HG03342 (cell line): ENCODE measurements at regions not wholly inside any gene's neighbourhood (a gene's known extent, or its start where the extent isn't known, plus 50 kb on each side); places are given as distances from the start of the nearest gene placed in this dataset.
"Not testable (repeated sequence)": the region's sequence is repeated elsewhere in the genome, so short reads cannot be mapped to it uniquely, and the experiment has no call there.

Experiments used
- ATAC-seq: cut with Tn5 transposase; IDR thresholded peaks from one replicate; pipeline ENCODE4 v1.9.1; 2021; ENCODE audit warnings: mild to moderate bottlenecking, moderate library complexity; ENCODE audit not compliant: unreplicated experiment

GRCh38 chr3:84666468-84666867 is 292.3 kb upstream of the CADM2 start:
- no peak for ATAC-seq

DNA sequence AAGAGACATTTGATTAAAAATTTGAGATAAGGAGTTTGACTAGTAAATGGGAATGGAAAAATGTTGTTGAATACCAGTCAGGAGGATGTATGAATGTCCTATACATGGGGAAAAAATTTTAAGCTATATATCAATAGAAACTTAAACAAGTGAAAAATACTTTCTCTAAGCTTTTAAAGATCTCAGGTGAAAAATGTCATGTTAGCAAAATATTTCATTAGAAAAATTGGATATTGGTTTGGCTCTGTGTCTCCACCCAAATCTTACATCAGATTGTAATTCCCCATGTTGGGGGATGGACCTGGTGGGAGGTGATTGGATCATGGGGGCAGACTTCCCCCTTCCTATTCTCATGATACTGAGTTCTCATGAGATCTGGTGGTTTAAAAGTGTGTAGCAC is 279.6 kb upstream of the CADM2 start:
- ATAC-seq = no peak

DNA sequence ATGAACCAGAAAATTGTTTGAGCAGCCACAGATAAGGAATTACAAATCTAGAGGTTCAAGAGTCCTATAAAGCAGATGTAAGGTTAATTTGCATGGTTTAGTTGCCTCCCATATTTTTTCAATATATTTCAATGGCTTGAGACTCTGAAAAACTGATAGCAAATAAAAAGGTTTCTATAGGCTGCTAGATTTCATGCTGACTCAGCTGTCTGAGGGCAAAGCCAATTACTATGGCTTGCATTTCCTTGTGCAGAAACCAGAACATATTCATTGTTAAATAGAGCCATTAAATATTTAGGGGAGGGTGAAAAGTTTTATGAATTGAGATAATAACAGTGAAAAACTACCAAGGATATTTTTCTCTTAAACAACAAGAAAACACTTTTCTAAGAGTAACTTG is 278.1 kb upstream of the CADM2 start:
- no peak for ATAC-seq

- no peak for ATAC-seq
Measured at GRCh38 chr3:84683493-84683892, 275.3 kb upstream of the CADM2 start.

GRCh38 chr3:84685467-84685866 is 273.3 kb upstream of the CADM2 start:
- ATAC-seq = no peak

- no peak for ATAC-seq
Measured at GRCh38 chr3:84692261-84692660, 266.5 kb upstream of the CADM2 start.

- ATAC-seq = not testable (repeated sequence)
Measured at GRCh38 chr3:84710288-84710687, 248.5 kb upstream of the CADM2 start.

DNA sequence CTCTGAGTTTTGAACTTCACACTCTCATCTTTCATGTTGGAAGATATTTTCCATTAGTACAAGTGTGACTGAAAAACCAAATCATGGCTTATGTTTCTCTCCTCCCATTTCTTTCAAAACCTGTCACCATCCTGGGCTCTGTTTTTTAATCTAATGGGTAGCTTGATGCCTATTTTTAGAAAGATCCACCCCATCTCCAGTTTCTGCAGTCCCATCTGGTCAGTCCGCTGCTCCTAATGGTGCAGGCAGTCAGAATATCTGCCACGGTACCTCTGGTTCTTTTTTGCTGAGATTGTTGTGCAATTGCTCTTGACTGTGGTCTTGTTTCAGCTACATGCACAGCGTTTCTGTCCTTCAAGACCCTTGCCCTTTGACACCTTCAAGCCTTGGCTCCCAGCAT is 240.9 kb upstream of the CADM2 start:
- no peak for ATAC-seq

DNA sequence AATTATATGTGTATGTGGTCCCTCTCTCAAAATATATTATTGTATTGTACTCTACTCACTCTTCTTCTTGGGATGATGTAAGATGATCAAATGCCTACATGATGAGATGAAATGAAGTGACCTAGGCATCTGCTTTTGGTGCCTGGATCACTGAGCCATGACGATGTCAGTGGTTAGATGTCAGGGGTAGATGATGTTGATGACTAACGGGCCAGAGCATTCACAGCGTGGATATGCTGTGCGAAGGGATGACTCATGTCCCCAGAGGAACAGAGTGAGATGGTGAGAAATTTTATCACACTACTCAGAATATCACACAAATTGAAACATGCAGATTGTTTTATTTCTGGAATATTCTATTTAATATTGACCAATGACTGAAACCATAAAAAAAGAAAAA is 233.9 kb upstream of the CADM2 start:
- ATAC-seq = no peak

DNA sequence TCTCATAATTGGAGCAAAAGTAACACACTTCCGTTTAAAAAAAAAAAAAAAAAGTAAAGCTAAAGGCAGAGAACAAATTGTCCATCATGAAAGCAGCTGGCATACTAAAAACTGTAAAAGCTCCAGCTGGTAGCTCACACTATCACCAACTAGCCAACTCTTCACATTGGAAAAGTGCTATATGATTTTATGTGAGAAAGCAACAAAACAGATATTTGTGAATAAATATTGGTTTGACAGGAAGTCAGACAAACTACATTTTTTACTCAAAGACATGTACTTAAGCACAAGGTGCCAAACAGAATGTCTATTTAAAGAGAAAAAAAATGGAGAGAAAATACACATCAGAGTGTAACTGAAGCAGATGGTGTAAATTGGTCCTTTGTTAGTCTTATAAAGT is 231.2 kb upstream of the CADM2 start:
- no peak for ATAC-seq

- ATAC-seq = not testable (repeated sequence)
Measured at GRCh38 chr3:84734731-84735130, 224.1 kb upstream of the CADM2 start.

DNA sequence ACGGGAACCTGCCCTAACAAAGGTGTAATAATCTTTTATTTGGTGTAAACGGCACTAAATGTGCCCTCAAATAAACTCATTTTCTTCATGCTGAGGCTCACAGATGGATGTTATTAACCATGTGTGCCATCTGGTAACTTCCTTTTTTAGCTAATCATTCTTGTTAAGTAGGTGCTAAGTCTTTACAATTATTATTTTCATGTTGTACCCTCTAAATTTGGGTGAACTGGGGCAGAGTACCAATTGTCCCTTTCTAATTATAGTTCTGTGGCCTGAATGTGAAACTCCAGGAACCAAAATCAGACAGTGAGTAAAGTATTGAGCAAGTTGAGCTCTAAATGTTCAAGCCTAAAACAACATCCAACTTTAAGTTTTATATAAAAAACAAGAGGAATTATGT is 220.7 kb upstream of the CADM2 start:
- no peak for ATAC-seq

- no peak for ATAC-seq
Measured at GRCh38 chr3:84742915-84743425, 215.8 kb upstream of the CADM2 start.

DNA sequence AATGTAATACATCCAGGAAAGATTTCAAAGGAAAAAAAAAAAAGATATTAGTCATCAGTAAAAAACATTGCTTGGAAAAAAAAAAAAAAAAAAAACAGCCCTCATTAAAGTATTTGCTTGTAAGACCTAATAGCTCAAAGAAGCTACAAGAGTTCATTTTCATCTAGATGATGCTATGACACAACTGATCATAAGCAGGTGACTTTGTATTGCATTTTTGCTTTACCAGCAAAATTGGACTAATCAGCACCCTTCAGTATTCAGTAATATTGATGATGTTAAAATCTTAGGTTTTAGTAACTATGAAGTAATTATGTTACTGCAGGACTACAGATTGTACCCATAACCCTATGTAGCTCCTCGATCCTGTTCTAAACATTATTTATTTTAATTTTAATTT is 214.7 kb upstream of the CADM2 start:
- ATAC-seq = no peak

DNA sequence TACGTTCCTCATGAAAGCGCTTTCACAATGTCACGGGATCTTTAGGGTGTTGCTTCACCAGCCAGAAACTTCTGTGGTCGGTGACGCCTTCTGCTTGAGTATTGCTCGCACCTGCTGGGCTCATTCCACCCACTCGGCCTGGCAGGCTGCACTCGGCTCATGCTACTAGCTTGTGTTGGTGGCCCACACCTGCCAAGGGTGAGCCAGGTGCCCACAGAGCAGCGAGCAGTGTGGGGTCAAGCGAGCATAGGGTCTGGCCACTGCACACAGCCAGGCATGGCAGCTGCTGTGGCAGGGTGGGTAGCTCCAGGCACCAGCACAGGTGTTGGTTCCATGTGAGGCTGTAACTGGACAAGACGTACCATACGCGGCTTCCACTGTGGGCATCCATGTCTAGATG is 202.9 kb upstream of the CADM2 start:
- no peak for ATAC-seq

DNA sequence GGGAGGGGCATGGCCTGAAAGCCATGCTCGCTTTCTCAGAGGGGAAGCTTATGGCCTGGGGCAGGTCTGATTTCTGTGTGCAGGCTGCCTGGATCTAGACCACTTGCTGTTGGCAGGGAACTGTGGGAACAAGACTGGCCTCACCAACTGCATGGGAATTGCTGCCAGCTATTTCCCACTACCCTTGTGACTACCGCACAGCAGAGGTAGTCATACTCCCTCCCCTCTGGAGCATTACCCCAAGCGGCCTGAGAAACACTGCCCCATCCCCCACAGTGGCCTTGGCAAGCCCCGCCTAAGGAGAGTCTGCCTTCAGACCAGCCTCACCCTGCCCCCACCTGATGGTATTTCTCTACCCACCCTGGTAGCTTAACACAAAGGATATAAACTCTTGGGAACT is 199.4 kb upstream of the CADM2 start:
- no peak for ATAC-seq

- no peak for ATAC-seq
Measured at GRCh38 chr3:84772841-84773240, 185.9 kb upstream of the CADM2 start.

- no peak for ATAC-seq
Measured at GRCh38 chr3:84783281-84783680, 175.5 kb upstream of the CADM2 start.

DNA sequence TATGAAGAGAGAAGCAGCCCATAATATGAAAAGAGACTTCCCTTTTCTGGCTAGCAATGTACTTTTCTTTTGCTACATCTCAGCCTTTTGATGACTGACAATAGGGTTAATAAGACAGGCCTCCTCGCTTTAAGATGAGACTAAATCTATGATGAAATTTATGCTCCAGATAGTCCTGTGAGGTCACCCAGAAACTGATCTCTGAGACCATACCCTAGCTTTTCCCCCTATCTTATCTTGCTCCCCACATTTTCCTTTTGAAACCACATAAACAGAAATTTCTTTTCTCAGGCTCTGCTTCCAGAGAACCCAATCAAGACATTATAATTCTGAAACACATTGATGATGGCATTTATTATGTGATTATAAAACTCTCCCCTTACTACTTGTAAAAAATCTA is 168.8 kb upstream of the CADM2 start:
- ATAC-seq = no peak

GRCh38 chr3:84806958-84807357 is 151.8 kb upstream of the CADM2 start:
- ATAC-seq = no peak

GRCh38 chr3:84820126-84820525 is 138.7 kb upstream of the CADM2 start:
- no peak for ATAC-seq

DNA sequence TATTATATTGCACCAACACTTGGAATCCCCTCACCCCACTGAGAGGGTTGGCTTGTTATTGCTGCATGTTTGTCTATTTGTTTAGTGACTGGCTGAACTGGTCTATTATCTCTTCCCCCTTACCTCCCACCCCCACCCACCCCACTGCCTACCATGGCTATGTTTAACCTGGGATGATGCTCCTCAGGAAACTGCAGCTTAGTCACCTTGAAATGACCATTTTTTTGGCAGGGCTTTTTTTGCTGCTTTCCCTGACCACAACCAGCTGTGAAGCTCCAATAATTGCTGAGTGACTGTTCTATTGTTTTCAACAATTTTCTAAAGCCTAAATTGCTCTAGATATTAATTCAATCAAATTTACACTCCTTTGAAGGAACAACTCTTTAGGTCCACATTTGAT is 137.9 kb upstream of the CADM2 start:
- ATAC-seq = no peak

GRCh38 chr3:84825817-84826216 is 133.0 kb upstream of the CADM2 start:
- no peak for ATAC-seq

DNA sequence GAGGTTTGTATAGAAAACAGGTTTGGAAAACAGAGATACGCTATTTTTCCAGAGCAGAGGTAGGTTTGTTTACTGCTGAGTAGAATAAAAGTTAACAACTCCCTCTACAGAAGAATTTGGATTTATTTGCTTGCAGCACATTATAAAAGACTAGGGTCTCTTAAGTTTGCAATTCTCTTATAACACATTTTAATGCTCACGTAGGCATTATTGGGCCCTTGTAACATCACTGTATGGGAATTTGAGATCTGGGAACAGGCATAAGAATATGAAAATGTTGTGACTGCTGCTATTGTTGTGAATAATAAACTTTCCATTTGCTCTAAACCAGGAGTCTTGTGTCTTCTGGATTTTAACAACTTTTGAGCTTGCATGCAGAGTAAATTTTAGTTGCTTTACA is 128.3 kb upstream of the CADM2 start:
- ATAC-seq = no peak
